GM18502 (cell line): ENCODE measurements at regions not wholly inside any gene's neighbourhood (a gene's known extent, or its start where the extent isn't known, plus 50 kb on each side); places are given as distances from the start of the nearest gene placed in this dataset.
"Not testable (repeated sequence)": the region's sequence is repeated elsewhere in the genome, so short reads cannot be mapped to it uniquely, and the experiment has no call there.

Source experiments
- ATAC-seq: cut with Tn5 transposase; IDR thresholded peaks from one replicate; pipeline ENCODE4 v1.9.1; 2021; ENCODE audit warnings: mild to moderate bottlenecking; ENCODE audit not compliant: unreplicated experiment, poor library complexity

DNA sequence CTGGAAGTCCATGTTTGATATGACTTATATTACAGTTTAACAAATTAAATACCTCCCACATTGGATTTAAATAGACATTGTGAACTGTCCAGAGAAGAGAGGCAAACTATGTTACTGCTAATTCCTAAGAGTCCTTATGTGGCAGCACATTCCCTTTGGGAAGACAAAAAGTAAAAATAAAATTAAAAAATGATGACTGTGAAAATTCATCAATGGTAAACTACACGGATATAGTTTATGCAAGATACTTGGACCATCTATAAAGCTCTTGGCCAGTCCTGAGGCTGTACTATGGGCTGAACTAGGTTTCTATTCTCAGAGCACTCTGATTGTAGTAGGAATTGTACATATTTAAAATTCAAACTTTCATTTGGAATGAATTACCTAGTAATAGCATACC is 206.4 kb downstream of the LRRK2 start:
- ATAC-seq: no peak

DNA sequence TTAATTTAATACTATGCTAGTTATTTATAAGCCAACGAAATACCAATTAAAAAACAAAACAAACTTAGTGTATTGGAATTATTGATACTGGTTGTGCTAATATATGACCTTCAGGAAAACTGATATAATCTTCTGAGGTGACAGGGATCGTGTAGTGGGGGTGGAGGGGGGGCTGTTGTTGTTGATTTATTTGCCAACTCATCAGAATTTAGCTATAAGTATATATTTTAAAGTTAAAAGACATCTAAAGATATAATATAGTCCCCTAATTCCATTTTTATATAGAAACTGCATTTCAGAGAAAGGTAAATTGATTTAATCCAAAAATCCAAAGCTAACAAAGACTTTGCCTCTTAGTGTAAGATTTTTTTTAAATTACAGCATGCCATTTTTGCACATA is 210.5 kb downstream of the LRRK2 start:
- ATAC-seq: no peak

DNA sequence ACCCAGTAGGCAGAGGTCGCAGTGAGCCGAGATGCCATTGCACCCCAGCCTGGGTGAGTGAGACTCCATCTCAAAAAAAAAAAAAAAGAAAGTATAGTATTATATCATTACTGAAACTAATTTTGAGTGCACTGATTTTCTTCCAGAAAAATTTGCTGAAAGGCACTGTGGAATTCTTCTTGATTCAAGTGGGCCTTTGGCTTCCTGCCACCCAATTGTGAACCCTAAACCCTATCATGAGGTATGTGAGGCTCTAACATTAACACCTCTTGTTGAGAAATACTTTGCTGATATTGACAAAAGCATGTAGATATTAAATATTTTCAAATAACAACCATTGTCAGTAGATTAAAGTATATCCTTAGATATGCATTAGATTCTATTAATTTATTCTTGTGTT is 211.2 kb downstream of the LRRK2 start:
- ATAC-seq: no peak

DNA sequence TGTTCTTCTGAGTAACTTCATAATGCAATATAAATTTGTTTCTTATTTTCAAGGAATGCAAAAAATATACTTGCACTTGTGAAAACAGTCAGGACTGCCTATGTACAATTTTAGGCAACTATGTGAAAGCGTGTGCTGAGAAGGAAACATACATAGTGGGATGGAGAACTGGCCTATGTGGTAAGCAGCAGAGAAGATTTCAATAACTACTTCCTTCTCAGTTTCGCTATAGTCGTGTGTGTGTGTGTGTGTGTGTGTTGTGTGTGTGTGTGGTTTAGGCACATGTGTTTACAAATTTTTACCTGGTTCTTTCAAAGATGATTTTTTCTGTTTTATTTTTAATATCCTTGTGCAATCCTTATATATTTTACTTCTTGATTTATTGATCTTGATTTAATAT is 211.8 kb downstream of the LRRK2 start:
- ATAC-seq: no peak

DNA sequence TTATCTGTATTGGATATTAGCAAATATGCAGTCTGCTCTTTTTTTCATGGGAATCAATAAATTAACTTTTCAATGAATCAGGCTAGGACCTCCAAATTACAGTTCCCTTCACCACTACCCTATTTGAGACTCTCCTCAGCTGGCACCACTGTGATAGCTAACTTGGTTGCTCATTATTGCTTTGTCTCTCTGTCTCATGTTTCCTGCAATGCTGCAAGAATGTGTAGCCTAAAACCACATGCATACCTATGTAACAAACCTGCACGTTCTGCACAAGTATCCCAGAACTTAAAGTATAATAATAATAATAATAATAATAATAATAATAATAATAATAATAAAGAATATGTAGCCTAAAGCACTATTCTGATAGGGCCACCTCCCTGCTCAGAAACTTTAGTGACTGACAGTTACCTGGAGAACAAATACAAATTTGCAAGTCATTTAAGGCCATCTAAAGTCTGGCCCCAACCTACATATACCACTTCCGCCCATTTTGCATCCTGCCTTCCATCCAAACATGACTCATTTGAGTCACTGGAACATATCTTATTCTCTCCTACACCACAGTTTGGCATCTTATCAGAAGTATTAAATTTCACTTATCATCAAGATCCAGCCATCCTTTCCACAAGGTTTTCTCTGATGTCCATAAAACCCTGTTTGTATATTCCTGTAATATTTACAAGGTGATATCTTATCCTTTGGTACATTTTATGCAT is 215.1 kb downstream of the LRRK2 start:
- no peak for ATAC-seq

DNA sequence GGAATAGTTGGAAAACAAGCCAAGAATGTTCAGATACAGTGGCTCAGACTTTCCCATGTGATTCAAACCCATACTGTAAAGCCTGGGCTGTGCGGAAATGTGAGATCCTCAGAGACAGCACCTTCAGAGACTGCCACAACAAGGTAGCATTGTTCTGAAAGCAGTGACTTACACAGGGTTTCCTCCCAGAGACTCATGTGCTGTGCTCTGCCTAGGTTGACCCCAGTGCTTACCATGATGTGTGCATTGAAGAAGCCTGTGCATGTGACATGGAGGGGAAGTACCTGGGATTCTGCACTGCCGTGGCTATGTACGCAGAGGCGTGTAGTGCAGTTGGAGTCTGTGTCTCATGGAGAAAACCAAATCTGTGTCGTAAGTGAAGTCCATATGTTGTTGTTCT is 219.4 kb downstream of the LRRK2 start:
- no peak for ATAC-seq

DNA sequence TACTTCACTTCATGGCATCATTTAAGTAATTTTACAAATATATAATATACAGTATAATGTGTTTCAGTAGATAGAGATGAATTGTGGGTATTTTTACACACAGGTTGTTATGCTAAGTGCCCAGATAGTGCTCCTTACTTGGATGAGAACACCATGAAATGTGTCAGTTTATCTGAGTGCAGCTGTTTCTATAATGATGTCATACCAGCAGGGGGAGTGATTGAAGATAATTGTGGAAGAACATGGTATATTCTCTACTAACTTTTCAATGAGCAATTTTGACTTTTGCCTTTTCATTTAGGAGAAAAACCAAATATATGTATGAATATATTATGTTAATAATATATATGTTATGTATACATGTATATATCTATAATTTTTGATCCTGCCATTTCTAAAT is 221.6 kb downstream of the LRRK2 start:
- ATAC-seq: no peak

DNA sequence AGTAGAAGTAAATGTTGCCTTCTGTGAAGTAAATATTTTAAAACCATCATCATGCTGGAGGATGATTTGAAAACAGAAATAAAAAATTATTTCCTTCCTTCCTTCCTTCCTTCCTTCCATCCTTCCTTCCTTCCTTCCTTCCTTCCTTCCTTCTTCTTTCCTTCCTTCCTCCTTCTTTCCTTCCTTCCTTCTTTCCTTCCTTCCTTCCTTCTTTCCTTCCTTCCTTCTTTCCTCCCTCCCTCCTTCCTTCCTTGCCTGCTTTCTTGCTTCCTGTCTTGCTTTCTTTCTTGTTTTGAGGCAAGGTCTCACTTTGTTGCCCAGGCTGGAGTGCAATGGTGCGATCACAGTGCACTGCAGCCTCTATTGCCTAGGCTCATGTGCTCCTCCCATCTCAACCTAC is 223.7 kb downstream of the LRRK2 start:
- ATAC-seq: not testable (repeated sequence)

DNA sequence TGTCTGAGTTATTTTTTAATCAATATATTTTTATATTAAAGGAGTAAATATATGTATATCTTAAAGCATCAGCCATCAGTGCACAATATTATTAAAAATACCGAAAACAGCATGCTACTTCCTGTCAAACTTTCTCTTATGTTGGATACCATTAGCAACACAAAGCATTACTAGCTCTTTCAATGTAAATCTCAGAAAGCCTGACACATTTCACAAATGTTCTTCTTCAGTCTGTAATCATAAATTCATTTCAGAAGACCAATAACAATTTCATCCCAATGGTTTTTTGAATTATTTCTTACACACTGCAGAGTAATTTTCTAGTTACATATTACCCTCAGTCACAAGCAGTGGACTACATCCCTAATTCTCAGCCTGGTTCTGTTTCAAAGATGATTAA is 226.9 kb downstream of the LRRK2 start:
- ATAC-seq: no peak

DNA sequence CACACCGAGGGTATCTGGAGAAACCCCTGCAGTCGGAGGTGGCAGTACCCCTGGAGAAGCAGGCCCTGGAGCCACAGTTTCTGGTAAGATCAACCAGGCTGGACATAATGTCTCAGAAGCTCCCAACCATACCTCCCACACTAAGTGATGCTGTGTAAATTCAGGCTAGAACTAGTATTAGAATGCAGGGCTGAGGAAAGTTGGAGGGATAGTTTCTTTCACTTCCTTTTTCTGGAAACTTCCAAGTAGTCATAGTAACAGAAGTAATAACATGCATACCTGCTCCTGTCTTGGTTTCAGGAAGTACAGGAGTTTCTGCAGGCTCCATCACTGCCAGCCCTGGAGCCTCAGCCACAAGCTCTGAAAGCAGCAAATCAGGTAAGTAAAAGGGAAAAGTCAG is 228.1 kb upstream of the CNTN1 start:
- no peak for ATAC-seq

DNA sequence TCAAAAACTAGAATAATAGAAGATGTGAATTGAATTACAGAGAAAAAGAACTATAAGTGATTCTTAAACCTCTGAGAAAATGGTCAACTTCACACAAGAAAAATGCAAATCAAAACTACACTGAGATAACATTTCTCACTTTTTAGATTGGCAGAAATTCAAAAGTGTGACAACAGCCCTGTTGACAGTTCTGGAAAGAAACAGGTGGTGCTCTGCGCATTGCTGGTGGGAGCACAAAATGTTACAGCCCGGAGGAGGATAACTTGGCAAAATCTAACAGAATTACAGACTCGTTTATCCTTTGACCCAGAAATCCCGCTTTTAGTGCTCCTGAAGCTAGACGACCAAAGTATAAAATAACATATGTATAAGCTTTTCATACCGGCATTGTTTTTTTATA is 222.5 kb upstream of the CNTN1 start:
- no peak for ATAC-seq

DNA sequence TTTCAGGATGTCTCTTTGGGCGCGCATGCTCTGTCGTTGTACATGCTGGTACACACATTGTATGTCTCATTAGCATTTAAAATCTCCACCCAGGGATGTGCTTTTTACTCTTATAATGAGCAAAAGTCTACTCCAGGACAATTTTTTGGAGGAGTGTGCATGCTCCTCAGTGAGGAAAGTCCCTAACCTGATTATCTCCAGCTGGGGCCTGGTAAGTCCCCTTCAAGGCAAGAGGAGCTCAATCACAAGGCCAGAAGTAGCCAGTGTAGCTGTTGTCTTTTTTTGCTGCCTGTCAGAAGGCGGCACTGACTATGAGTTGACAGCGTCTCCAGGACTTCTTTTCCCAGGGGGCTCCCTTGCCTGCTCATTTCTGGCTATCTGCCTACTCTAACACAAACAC is 218.3 kb upstream of the CNTN1 start:
- peak; percentile 76 for ATAC-seq

DNA sequence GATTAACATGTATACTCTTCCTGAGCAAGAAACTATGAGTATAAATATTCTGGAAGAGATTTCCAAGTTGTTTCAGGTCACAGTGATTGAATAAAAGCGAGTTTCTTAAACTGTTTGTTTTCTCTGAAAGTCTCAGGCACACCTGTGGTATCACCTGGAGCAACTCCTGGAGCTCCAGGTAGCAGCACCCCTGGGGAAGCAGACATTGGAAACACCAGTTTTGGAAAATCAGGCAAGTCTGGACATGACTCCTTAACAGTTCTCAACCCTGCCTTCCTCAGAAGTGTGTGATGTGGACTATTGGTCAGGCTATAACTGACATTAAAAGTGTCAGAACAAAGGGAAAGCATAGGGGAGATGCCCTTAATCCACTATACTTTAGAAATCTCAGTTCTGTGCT is 217.6 kb upstream of the CNTN1 start:
- ATAC-seq: no peak

DNA sequence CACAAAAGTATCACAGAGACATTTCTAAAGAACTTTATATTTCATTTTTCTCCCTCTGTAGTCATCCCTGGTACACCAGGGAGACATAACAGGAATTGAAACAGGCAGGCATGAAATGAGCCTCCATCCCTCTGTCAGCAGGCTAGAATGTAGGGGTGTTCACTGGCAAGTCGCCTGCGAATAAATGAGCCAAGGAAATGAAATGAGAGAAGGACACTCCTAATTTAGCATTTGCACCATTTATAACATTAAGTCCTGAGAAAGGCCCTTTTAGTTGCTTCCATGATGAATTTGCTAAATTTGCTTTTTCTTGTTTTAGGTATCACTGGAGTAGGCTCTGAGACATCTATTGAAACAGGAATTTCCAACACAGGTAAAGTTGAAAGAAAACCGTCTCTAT is 192.4 kb upstream of the CNTN1 start:
- ATAC-seq: no peak

DNA sequence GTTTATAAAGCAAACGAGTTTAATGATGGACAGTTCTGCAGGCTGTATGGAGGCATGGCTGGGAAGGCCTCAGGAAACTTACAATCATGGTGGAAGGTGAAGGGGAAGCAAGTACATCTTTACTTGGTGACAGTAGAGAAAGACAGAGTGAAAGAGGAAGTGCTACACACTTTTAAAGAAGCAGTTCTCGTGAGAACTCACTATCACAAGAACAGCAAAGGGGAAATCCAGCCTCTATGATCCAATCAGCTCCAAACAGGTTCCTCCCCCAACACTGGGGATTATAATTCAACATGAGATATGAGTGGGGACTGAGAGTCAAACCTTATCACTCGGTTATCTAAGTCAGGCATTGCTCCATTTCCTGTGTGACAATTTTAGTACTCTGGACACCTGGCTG is 189.9 kb upstream of the CNTN1 start:
- peak; percentile 71 for ATAC-seq

DNA sequence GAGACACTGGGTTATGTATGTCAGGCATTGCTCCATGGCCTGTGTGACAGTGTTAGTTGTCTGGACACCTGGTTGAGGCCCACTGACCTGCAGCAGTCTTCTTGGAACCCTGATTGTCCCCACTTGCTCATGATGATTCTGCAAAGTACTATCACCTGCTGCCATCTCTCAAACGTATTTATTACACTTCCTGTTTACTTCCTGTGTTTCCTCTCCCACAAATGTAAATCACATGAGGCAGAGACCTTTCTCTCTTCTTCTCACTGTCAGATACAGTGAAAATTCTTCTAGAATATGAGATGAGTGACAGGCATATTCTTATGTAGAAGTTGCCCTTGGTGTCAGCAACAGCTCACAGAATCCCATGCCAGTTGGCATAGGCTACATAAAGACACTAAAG is 186.9 kb upstream of the CNTN1 start:
- ATAC-seq: no peak

DNA sequence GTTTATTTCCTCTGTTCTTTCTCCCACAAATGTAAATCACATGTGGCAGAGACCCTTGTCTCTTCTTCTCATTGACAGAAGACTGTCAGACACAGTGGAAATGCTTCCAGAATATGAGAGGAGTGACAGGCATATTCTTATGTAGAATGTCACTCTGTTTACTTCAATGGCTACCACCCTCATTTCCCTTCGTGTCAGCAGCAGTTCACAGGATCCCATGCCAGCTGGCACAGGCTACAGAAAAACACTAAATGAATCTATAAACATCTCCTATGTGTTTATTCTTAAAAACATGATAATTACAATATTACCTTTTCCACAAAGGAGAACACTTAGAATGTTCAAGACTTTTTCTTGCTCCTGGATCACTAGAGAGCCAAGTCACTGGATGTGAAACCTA is 183.8 kb upstream of the CNTN1 start:
- no peak for ATAC-seq

DNA sequence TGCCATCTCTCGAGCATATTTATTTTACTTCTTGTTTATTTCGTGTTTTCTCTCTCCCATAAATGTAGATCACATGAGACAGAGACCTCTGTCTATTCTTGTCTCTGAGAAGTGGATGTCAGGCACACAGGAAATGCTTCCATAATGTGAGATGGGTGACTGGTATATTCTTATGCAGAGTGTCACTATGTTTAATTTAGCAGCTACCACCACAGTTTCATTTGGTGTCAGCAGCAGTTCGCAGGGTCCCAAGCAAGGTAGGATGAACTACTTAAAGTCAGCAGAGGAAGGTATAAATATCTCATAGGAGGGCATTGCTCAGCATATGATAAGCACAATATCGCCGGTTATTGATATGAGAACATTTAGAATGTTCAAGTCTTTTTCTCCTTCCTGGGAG is 180.9 kb upstream of the CNTN1 start:
- ATAC-seq: peak; percentile 46

DNA sequence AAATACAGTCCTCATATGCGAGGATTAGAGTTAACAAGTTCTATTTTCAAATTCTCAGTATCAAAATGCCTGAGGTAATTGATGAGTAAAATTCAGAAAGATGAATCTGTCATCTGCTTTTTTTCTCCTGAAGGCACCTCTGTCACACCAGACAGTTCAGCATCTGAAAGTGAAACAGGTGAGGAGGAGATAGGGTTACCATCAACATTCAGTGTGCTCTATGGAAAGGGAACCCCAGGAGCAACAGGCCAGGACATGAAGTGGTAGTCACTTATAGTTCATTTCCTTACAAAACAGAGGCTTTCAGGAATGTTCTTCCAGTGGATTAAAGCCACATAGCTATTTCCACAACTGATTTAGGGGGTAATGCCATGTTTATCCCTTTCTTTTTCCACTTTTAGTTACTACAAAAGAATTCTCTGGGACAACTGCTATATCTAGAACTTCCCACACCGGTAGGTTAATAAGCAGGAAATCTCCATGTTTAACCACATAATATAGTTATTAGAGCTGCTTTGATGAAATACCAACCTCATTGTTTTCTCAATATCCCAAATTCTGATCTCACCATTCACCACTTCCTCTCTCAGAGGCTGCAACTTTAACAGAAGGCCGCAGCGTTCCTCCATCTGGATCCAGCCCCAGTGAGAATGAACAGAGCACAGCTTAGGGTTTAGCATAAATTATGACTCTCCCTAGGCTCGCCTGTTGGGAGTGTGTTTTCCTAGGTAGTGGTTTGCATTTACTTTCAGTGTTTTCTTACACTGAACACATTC is 177.0 kb upstream of the CNTN1 start:
- ATAC-seq: peak; percentile 78

DNA sequence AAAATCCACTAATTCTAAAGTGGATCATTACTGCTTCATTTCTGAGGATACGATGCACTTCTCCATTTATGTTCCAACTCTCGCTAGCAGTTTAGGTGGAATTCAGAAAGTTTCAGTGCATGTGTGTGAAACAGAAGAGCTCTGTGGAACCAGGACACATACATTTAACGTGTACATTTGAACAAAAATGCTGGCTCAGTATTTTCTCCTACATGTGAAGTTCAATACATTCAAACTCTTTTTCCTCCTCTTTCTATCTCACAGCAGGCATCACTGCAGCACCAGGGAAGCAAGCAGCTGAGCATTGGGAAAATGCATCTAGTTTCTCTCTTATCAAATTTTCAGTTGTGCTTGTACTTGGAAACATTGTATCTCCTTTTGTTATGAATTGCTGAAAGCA is 169.4 kb upstream of the CNTN1 start:
- ATAC-seq: no peak

DNA sequence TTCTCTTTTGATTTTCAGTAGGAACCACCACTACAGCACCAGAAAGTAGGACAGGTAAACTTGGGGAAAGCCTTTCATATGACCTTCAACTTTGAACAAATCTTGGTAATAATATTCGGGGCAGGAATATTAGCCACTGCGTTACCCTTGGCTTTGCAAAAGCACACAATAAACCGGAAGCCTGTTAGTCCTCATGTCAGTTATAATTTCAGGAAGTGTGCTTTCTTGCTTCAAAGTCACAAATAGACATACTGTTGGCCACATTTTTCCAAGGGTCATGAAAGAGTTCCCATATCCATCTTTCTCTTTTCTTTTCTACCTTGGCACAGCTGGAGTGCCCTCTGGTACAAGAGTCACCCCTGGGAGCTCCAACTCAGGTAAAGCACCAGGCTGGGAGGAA is 167.2 kb upstream of the CNTN1 start:
- no peak for ATAC-seq

DNA sequence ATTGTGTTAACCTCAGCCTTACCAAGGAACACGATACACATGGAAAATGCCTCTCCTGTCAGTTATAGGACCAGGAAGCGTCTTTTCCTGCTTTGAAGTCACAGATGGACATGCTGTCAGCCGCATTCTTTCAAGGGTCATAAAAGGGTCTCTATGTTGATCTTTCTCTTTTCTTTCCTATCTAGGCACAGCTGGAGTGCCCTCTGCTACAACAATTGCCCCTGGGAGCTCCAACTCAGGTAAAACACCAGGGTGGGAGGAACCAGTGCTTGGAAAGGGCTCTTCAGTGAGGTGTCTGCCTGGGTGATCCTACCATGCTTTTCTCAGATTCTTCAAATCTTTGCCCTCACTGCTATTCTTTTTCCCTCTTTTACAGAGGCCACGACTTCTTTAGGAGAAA is 157.4 kb upstream of the CNTN1 start:
- ATAC-seq: no peak
